WTC11 (cell line): ENCODE measurements at regions not wholly inside any gene's neighbourhood (a gene's known extent, or its start where the extent isn't known, plus 50 kb on each side); places are given as distances from the start of the nearest gene placed in this dataset.

Source experiments
- ATAC-seq: fragments of 200-7000 bp; cut with Tn5 transposase; 2 replicates; pipeline ENCODE4 v1.10.0; 2021; ENCODE audit warnings: mild to moderate bottlenecking, moderate library complexity
- CTCF ChIA-PET: fragments of 300-600 bp; sonication (Branson Sonifier 250); formaldehyde crosslinking; loops from one replicate; lab custom pipeline; 2021; ENCODE audit warnings: antibody characterized with exemption; lab: Charles Lee
- POLR2A ChIA-PET: fragments of 350-600 bp; sonication (Branson Sonifier 250); formaldehyde crosslinking; loops from one replicate; lab custom pipeline; 2021; ENCODE audit warnings: antibody characterized with exemption; lab: Charles Lee
- DNase-seq: peaks from one replicate; pipeline ENCODE4 v3.0.0; 2021; ENCODE audit warnings: low spot score
- H3K27ac Mint-ChIP-seq: 2 replicates; pipeline ENCODE4 v1.8.0; 2021; ENCODE audit warnings: mixed read lengths
- H3K27me3 Mint-ChIP-seq: 2 replicates; pipeline ENCODE4 v1.8.0; 2021; ENCODE audit warnings: low read depth, mild to moderate bottlenecking, moderate library complexity, mixed read lengths
- H3K36me3 Mint-ChIP-seq: 2 replicates; pipeline ENCODE4 v1.8.0; 2021; ENCODE audit warnings: mixed read lengths
- H3K4me1 Mint-ChIP-seq: 2 replicates; pipeline ENCODE4 v1.8.0; 2022; ENCODE audit warnings: mixed read lengths
- H3K4me3 Mint-ChIP-seq: 2 replicates; pipeline ENCODE4 v1.8.0; 2021; ENCODE audit warnings: mild to moderate bottlenecking, moderate library complexity, mixed read lengths
- H3K9me3 Mint-ChIP-seq: 2 replicates; pipeline ENCODE4 v1.8.0; 2021; ENCODE audit warnings: mixed read lengths
- ATF1 ChIP-seq: sonication (generic); formaldehyde crosslinking; IDR thresholded peaks from 2 replicates; pipeline ENCODE4 v1.8.1; 2023; ENCODE audit warnings: mild to moderate bottlenecking, moderate library complexity, missing genetic modification reagents
- CBFB ChIP-seq: sonication (generic); formaldehyde crosslinking; IDR thresholded peaks from 2 replicates; pipeline ENCODE4 v1.8.1; 2022; ENCODE audit warnings: mild to moderate bottlenecking, low read depth, missing genetic modification reagents
- CREB1 ChIP-seq: sonication (generic); formaldehyde crosslinking; IDR thresholded peaks from 2 replicates; pipeline ENCODE4 v1.8.0; 2023; ENCODE audit warnings: mild to moderate bottlenecking, missing genetic modification reagents
- ESRRA ChIP-seq: sonication (generic); formaldehyde crosslinking; IDR thresholded peaks from 2 replicates; pipeline ENCODE4 v1.8.1; 2022; ENCODE audit warnings: mild to moderate bottlenecking, missing genetic modification reagents, borderline replicate concordance
- FOXP1 ChIP-seq: sonication (generic); formaldehyde crosslinking; IDR thresholded peaks from 2 replicates; pipeline ENCODE4 v1.8.0; 2022; ENCODE audit warnings: missing genetic modification reagents, mild to moderate bottlenecking, moderate library complexity, borderline replicate concordance
- GABPB1 ChIP-seq: sonication (generic); formaldehyde crosslinking; IDR thresholded peaks from 2 replicates; pipeline ENCODE4 v1.8.1; 2023; ENCODE audit warnings: mild to moderate bottlenecking, missing genetic modification reagents
- HMGXB4 ChIP-seq: sonication (generic); formaldehyde crosslinking; IDR thresholded peaks from 2 replicates; pipeline ENCODE4 v1.8.1; 2023; ENCODE audit warnings: mild to moderate bottlenecking, moderate library complexity, missing genetic modification reagents
- IRF2 ChIP-seq: sonication (generic); formaldehyde crosslinking; IDR thresholded peaks from 2 replicates; pipeline ENCODE4 v1.8.0; 2022; ENCODE audit warnings: low read depth, missing genetic modification reagents, borderline replicate concordance
- JAZF1 ChIP-seq: fragments of 250-450 bp; sonication (Bioruptor Pico); IDR thresholded peaks from 2 replicates; pipeline ENCODE4 v1.9.0; 2021; ENCODE audit warnings: moderate library complexity, mild to moderate bottlenecking, inconsistent platforms
- JUN ChIP-seq: sonication (generic); formaldehyde crosslinking; IDR thresholded peaks from 2 replicates; pipeline ENCODE4 v1.8.0; 2023; ENCODE audit warnings: mild to moderate bottlenecking, missing genetic modification reagents
- MXD4 ChIP-seq: fragments of 250-450 bp; sonication (Bioruptor Pico); IDR thresholded peaks from 2 replicates; pipeline ENCODE4 v1.8.0; 2021; ENCODE audit warnings: mild to moderate bottlenecking, moderate library complexity, borderline replicate concordance
- MYBL2 ChIP-seq: sonication (generic); formaldehyde crosslinking; IDR thresholded peaks from 2 replicates; pipeline ENCODE4 v1.8.1; 2023; ENCODE audit warnings: mild to moderate bottlenecking, moderate library complexity, missing genetic modification reagents
- NFYB ChIP-seq: sonication (generic); formaldehyde crosslinking; conservative IDR thresholded peaks from 2 replicates; pipeline ENCODE4 v1.8.0; 2022; ENCODE audit warnings: low read depth, missing genetic modification reagents
- RELA ChIP-seq: sonication (generic); formaldehyde crosslinking; IDR thresholded peaks from 2 replicates; pipeline ENCODE4 v1.8.1; 2022; ENCODE audit warnings: missing genetic modification reagents, mild to moderate bottlenecking, borderline replicate concordance
- RORB ChIP-seq: fragments of 250-450 bp; sonication (Bioruptor Pico); IDR thresholded peaks from 2 replicates; pipeline ENCODE4 v1.9.0; 2021; ENCODE audit warnings: mild to moderate bottlenecking
- TCF7 ChIP-seq: sonication (generic); formaldehyde crosslinking; IDR thresholded peaks from 2 replicates; pipeline ENCODE4 v1.8.0; 2022; ENCODE audit warnings: mild to moderate bottlenecking, low read depth, missing genetic modification reagents, moderate library complexity
- USF2 ChIP-seq: sonication (generic); formaldehyde crosslinking; IDR thresholded peaks from 2 replicates; pipeline ENCODE4 v1.8.1; 2023; ENCODE audit warnings: mild to moderate bottlenecking, missing genetic modification reagents, moderate library complexity
- ZBTB21 ChIP-seq: sonication (generic); formaldehyde crosslinking; IDR thresholded peaks from 2 replicates; pipeline ENCODE4 v1.8.1; 2023; ENCODE audit warnings: mild to moderate bottlenecking, missing genetic modification reagents, borderline replicate concordance
- ZNF138 ChIP-seq: sonication (generic); formaldehyde crosslinking; conservative IDR thresholded peaks from 2 replicates; pipeline ENCODE4 v1.8.1; 2022; ENCODE audit warnings: mild to moderate bottlenecking, moderate library complexity, missing genetic modification reagents
- ZNF416 ChIP-seq: fragments of 250-450 bp; sonication (Bioruptor Pico); IDR thresholded peaks from 2 replicates; pipeline ENCODE4 v1.9.0; 2021; ENCODE audit warnings: mild to moderate bottlenecking, inconsistent platforms
- TF ChIP-seq, protein P1 (sequence below): sonication (generic); formaldehyde crosslinking; IDR thresholded peaks from 2 replicates; pipeline ENCODE4 v1.8.1; 2023; ENCODE audit warnings: mild to moderate bottlenecking, missing genetic modification reagents, moderate library complexity
- TF ChIP-seq, protein P2 (sequence below): fragments of 250-450 bp; sonication (Bioruptor Pico); IDR thresholded peaks from 2 replicates; pipeline ENCODE4 v1.9.0; 2021; ENCODE audit warnings: mild to moderate bottlenecking, borderline replicate concordance
- TF ChIP-seq, protein P3 (sequence below): sonication (generic); formaldehyde crosslinking; IDR thresholded peaks from 2 replicates; pipeline ENCODE4 v1.8.1; 2023; ENCODE audit warnings: mild to moderate bottlenecking, missing genetic modification reagents
- TF ChIP-seq, protein P4 (sequence below): sonication (generic); formaldehyde crosslinking; IDR thresholded peaks from 2 replicates; pipeline ENCODE4 v1.8.1; 2023; ENCODE audit warnings: mild to moderate bottlenecking, missing genetic modification reagents

- DNase-seq (no peak), ATAC-seq (no peak)
- ChIA-PET POLR2A (no interaction called here), CTCF (no interaction called here)
- Mint-ChIP-seq H3K4me1 (no peaks in the 10 kb centered on the region), H3K4me3 (no peak overlapping the region), H3K27me3 (no peaks in the 10 kb centered on the region), H3K9me3 (no peaks in the 10 kb centered on the region), H3K36me3 (no peaks in the 10 kb centered on the region), H3K27ac (no peak overlapping the region)
- TF ChIP-seq JUN (CRISPR knock-in tag) = no peak
- TF ChIP-seq RELA (CRISPR knock-in tag) = no peak
- TF ChIP-seq, protein P1, sequence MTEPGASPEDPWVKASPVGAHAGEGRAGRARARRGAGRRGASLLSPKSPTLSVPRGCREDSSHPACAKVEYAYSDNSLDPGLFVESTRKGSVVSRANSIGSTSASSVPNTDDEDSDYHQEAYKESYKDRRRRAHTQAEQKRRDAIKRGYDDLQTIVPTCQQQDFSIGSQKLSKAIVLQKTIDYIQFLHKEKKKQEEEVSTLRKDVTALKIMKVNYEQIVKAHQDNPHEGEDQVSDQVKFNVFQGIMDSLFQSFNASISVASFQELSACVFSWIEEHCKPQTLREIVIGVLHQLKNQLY (CRISPR knock-in tag) = no peak
- no peak for TF ChIP-seq RORB (CRISPR knock-in tag)
- TF ChIP-seq JAZF1 (CRISPR knock-in tag) = no peak
- no peak for TF ChIP-seq GABPB1 (CRISPR knock-in tag)
- TF ChIP-seq, protein P2, sequence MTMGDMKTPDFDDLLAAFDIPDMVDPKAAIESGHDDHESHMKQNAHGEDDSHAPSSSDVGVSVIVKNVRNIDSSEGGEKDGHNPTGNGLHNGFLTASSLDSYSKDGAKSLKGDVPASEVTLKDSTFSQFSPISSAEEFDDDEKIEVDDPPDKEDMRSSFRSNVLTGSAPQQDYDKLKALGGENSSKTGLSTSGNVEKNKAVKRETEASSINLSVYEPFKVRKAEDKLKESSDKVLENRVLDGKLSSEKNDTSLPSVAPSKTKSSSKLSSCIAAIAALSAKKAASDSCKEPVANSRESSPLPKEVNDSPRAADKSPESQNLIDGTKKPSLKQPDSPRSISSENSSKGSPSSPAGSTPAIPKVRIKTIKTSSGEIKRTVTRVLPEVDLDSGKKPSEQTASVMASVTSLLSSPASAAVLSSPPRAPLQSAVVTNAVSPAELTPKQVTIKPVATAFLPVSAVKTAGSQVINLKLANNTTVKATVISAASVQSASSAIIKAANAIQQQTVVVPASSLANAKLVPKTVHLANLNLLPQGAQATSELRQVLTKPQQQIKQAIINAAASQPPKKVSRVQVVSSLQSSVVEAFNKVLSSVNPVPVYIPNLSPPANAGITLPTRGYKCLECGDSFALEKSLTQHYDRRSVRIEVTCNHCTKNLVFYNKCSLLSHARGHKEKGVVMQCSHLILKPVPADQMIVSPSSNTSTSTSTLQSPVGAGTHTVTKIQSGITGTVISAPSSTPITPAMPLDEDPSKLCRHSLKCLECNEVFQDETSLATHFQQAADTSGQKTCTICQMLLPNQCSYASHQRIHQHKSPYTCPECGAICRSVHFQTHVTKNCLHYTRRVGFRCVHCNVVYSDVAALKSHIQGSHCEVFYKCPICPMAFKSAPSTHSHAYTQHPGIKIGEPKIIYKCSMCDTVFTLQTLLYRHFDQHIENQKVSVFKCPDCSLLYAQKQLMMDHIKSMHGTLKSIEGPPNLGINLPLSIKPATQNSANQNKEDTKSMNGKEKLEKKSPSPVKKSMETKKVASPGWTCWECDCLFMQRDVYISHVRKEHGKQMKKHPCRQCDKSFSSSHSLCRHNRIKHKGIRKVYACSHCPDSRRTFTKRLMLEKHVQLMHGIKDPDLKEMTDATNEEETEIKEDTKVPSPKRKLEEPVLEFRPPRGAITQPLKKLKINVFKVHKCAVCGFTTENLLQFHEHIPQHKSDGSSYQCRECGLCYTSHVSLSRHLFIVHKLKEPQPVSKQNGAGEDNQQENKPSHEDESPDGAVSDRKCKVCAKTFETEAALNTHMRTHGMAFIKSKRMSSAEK (CRISPR knock-in tag) = no peak
- no peak for TF ChIP-seq CREB1 (CRISPR knock-in tag)
Observed at GRCh38 chrX:124720532-124720931, 374.2 kb downstream of the SH2D1A start.

GRCh38 chrX:124725502-124725901 is 379.1 kb downstream of the SH2D1A start:
- no peak for ATAC-seq
- DNase-seq = no peak
- peaks cover 12% of the 10 kb centered on the region for H3K4me1 Mint-ChIP-seq
- no peaks in the 10 kb centered on the region for H3K27me3 Mint-ChIP-seq
- no peaks in the 10 kb centered on the region for H3K9me3 Mint-ChIP-seq
- POLR2A ChIA-PET = no interaction called here
- H3K36me3 Mint-ChIP-seq = no peaks in the 10 kb centered on the region
- CTCF ChIA-PET = no interaction called here
- no peak overlapping the region for H3K4me3 Mint-ChIP-seq
- H3K27ac Mint-ChIP-seq = no peak overlapping the region
- no peak for TF ChIP-seq MXD4 (CRISPR knock-in tag)
- TF ChIP-seq HMGXB4 = no peak
- no peak for TF ChIP-seq ZNF416 (CRISPR knock-in tag)
- TF ChIP-seq, protein P3, sequence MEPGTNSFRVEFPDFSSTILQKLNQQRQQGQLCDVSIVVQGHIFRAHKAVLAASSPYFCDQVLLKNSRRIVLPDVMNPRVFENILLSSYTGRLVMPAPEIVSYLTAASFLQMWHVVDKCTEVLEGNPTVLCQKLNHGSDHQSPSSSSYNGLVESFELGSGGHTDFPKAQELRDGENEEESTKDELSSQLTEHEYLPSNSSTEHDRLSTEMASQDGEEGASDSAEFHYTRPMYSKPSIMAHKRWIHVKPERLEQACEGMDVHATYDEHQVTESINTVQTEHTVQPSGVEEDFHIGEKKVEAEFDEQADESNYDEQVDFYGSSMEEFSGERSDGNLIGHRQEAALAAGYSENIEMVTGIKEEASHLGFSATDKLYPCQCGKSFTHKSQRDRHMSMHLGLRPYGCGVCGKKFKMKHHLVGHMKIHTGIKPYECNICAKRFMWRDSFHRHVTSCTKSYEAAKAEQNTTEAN = no peak

- ChIA-PET CTCF (no interaction called here), POLR2A (no interaction called here)
- Mint-ChIP-seq H3K27me3 (no peaks in the 10 kb centered on the region), H3K9me3 (no peaks in the 10 kb centered on the region), H3K36me3 (no peaks in the 10 kb centered on the region), H3K4me3 (no peak overlapping the region), H3K4me1 (peaks cover 14% of the 10 kb centered on the region), H3K27ac (no peak overlapping the region)
- ATAC-seq = no peak
- no peak for DNase-seq
- TF ChIP-seq RELA (CRISPR knock-in tag) (no peak), MYBL2 (CRISPR knock-in tag) (no peak), IRF2 (CRISPR knock-in tag) (no peak), ZBTB21 (CRISPR knock-in tag) (no peak), ATF1 (CRISPR knock-in tag) (no peak), TCF7 (CRISPR knock-in tag) (no peak), ZNF138 (CRISPR knock-in tag) (no peak), USF2 (CRISPR knock-in tag) (no peak), FOXP1 (CRISPR knock-in tag) (no peak), ESRRA (CRISPR knock-in tag) (no peak), CBFB (CRISPR knock-in tag) (no peak), NFYB (CRISPR knock-in tag) (no peak)
- TF ChIP-seq, protein P4, sequence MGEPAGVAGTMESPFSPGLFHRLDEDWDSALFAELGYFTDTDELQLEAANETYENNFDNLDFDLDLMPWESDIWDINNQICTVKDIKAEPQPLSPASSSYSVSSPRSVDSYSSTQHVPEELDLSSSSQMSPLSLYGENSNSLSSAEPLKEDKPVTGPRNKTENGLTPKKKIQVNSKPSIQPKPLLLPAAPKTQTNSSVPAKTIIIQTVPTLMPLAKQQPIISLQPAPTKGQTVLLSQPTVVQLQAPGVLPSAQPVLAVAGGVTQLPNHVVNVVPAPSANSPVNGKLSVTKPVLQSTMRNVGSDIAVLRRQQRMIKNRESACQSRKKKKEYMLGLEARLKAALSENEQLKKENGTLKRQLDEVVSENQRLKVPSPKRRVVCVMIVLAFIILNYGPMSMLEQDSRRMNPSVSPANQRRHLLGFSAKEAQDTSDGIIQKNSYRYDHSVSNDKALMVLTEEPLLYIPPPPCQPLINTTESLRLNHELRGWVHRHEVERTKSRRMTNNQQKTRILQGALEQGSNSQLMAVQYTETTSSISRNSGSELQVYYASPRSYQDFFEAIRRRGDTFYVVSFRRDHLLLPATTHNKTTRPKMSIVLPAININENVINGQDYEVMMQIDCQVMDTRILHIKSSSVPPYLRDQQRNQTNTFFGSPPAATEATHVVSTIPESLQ = no peak
Observed at GRCh38 chrX:124726292-124726691, 379.9 kb downstream of the SH2D1A start.
